GM19463 (cell line): ENCODE measurements at regions not wholly inside any gene's neighbourhood (a gene's known extent, or its start where the extent isn't known, plus 50 kb on each side); places are given as distances from the start of the nearest gene placed in this dataset.
"Not testable (repeated sequence)": the region's sequence is repeated elsewhere in the genome, so short reads cannot be mapped to it uniquely, and the experiment has no call there.

Experiments used
- ATAC-seq: cut with Tn5 transposase; IDR thresholded peaks from one replicate; pipeline ENCODE4 v1.9.1; 2021; ENCODE audit warnings: mild to moderate bottlenecking, moderate library complexity; ENCODE audit not compliant: unreplicated experiment

- no peak for ATAC-seq
These were observed 950.6 kb upstream of the NUDT12 start for GRCh38 chr5:104513121-104513602.

GRCh38 chr5:104512063-104512825, 949.7 kb upstream of the NUDT12 start:
- no peak for ATAC-seq

- no peak for ATAC-seq
These were observed 935.7 kb upstream of the NUDT12 start for GRCh38 chr5:104498281-104498680.

- no peak for ATAC-seq
These were observed 931.5 kb upstream of the NUDT12 start for GRCh38 chr5:104494083-104494482.

GRCh38 chr5:104472811-104473210, 910.2 kb upstream of the NUDT12 start:
- no peak for ATAC-seq

GRCh38 chr5:104456122-104456521, 893.5 kb upstream of the NUDT12 start:
- ATAC-seq: no peak

GRCh38 chr5:104452550-104452949, 890.0 kb upstream of the NUDT12 start:
- no peak for ATAC-seq

- not testable (repeated sequence) for ATAC-seq
These were observed 889.3 kb upstream of the NUDT12 start for GRCh38 chr5:104451911-104452310.

GRCh38 chr5:104444656-104445055, 882.1 kb upstream of the NUDT12 start:
- no peak for ATAC-seq

GRCh38 chr5:104443706-104444105, 881.1 kb upstream of the NUDT12 start:
- ATAC-seq: no peak

- no peak for ATAC-seq
These were observed 869.4 kb upstream of the NUDT12 start for GRCh38 chr5:104431981-104432380.

- ATAC-seq: no peak
These were observed 868.5 kb upstream of the NUDT12 start for GRCh38 chr5:104431002-104431620.

- ATAC-seq: no peak
These were observed 867.3 kb upstream of the NUDT12 start for GRCh38 chr5:104429911-104430310.

- ATAC-seq: no peak
These were observed 858.8 kb upstream of the NUDT12 start for GRCh38 chr5:104421431-104421830.

- ATAC-seq: no peak
These were observed 855.5 kb upstream of the NUDT12 start for GRCh38 chr5:104418056-104418455.

- peak; percentile 93 for ATAC-seq
These were observed 850.2 kb upstream of the NUDT12 start for GRCh38 chr5:104412649-104413240.

- no peak for ATAC-seq
These were observed 838.4 kb upstream of the NUDT12 start for GRCh38 chr5:104400941-104401340.

- ATAC-seq: no peak
These were observed 823.3 kb upstream of the NUDT12 start for GRCh38 chr5:104385906-104386305.

GRCh38 chr5:104375345-104375744, 812.8 kb upstream of the NUDT12 start:
- no peak for ATAC-seq

GRCh38 chr5:104372796-104373195, 810.2 kb upstream of the NUDT12 start:
- ATAC-seq: no peak

- ATAC-seq: no peak
These were observed 809.8 kb upstream of the NUDT12 start for GRCh38 chr5:104372376-104372775.

GRCh38 chr5:104370523-104370922, 807.9 kb upstream of the NUDT12 start:
- ATAC-seq: no peak
